GM23338 (cell line): ENCODE measurements at regions not wholly inside any gene's neighbourhood (a gene's known extent, or its start where the extent isn't known, plus 50 kb on each side); places are given as distances from the start of the nearest gene placed in this dataset.

Source experiments
- ATAC-seq: fragments of 200-7000 bp; cut with Tn5 transposase; 3 replicates; pipeline ENCODE4 v1.9.1; 2020
- DNase-seq: peaks from one replicate; pipeline ENCODE4 v3.0.0-alpha.2; 2015; ENCODE audit warnings: low spot score
- H2AFZ ChIP-seq: fragments of 200-600 bp; sonication (generic); 2 replicates; pipeline ENCODE4 v1.8.0; 2016; ENCODE audit warnings: antibody characterized with exemption, mild to moderate bottlenecking, moderate library complexity
- H3F3A ChIP-seq: fragments of 200-600 bp; sonication (generic); replicated peaks from 2 replicates; pipeline ENCODE4 v1.8.0; 2017; ENCODE audit warnings: antibody characterized with exemption, mixed run types, low read depth
- H3K27ac ChIP-seq: fragments of 200-600 bp; sonication (generic); 2 replicates; pipeline ENCODE4 v1.6.1; 2016; ENCODE audit warnings: low read depth
- H3K27me3 ChIP-seq: fragments of 200-600 bp; sonication (generic); 2 replicates; pipeline ENCODE4 v1.8.0; 2016; ENCODE audit warnings: mild to moderate bottlenecking, mixed run types, moderate library complexity; ENCODE audit not compliant: insufficient read depth
- H3K36me3 ChIP-seq: fragments of 200-600 bp; sonication (generic); 2 replicates; pipeline ENCODE4 v1.8.0; 2016; ENCODE audit warnings: mild to moderate bottlenecking; ENCODE audit not compliant: insufficient read depth
- H3K4me1 ChIP-seq: fragments of 200-600 bp; sonication (generic); 2 replicates; pipeline ENCODE4 v1.8.0; 2016; ENCODE audit warnings: mild to moderate bottlenecking, moderate library complexity; ENCODE audit not compliant: insufficient read depth
- H3K4me2 ChIP-seq: fragments of 200-600 bp; sonication (generic); 2 replicates; pipeline ENCODE4 v1.7.1; 2017; ENCODE audit warnings: mixed run types
- H3K4me3 ChIP-seq: fragments of 200-600 bp; sonication (generic); 2 replicates; pipeline ENCODE4 v1.6.1; 2016; ENCODE audit warnings: mixed run types
- H3K79me2 ChIP-seq: fragments of 200-600 bp; sonication (generic); replicated peaks from 2 replicates; pipeline ENCODE4 v1.8.0; 2017; ENCODE audit warnings: mild to moderate bottlenecking; ENCODE audit not compliant: insufficient read depth
- H3K9me2 ChIP-seq: fragments of 200-600 bp; sonication (generic); 2 replicates; pipeline ENCODE4 v1.8.0; 2017; ENCODE audit not compliant: insufficient read depth
- H4K20me1 ChIP-seq: fragments of 200-600 bp; sonication (generic); replicated peaks from 2 replicates; pipeline ENCODE4 v1.8.0; 2017; ENCODE audit warnings: mild to moderate bottlenecking; ENCODE audit not compliant: insufficient read depth
- H3K27ac Mint-ChIP-seq: 2 replicates; pipeline ENCODE4 v1.8.0; 2020; ENCODE audit warnings: inconsistent platforms, mild to moderate bottlenecking, moderate library complexity, mixed read lengths
- H3K27me3 Mint-ChIP-seq: 3 replicates; pipeline ENCODE4 v1.8.0; 2022; ENCODE audit warnings: low read depth, mild to moderate bottlenecking, moderate library complexity, mixed read lengths, inconsistent platforms; ENCODE audit not compliant: insufficient read depth, poor library complexity
- H3K36me3 Mint-ChIP-seq: 3 replicates; pipeline ENCODE4 v1.8.0; 2021; ENCODE audit warnings: low read depth, mild to moderate bottlenecking, inconsistent platforms, moderate library complexity, mixed read lengths
- H3K4me1 Mint-ChIP-seq: 3 replicates; pipeline ENCODE4 v1.8.0; 2020; ENCODE audit warnings: mild to moderate bottlenecking, inconsistent platforms, mixed read lengths
- H3K4me3 Mint-ChIP-seq: 3 replicates; pipeline ENCODE4 v1.8.0; 2021; ENCODE audit warnings: moderate library complexity, mild to moderate bottlenecking, inconsistent platforms, mixed read lengths
- H3K9me3 Mint-ChIP-seq: 3 replicates; pipeline ENCODE4 v1.8.0; 2020; ENCODE audit warnings: moderate library complexity, mild to moderate bottlenecking, inconsistent platforms, mixed read lengths
- CREB1 ChIP-seq: fragments of 250-450 bp; sonication (Bioruptor Pico); IDR thresholded peaks from 2 replicates; pipeline ENCODE4 v1.5.0; 2020; ENCODE audit warnings: low read depth, mild to moderate bottlenecking, moderate library complexity
- EZH2 ChIP-seq: fragments of 200-600 bp; sonication (generic); IDR thresholded peaks from one replicate; pipeline ENCODE4 v1.8.0; 2017; ENCODE audit warnings: antibody characterized with exemption, mild to moderate bottlenecking, low read depth; ENCODE audit not compliant: unreplicated experiment
- JUNB ChIP-seq: IDR thresholded peaks from one replicate; pipeline ENCODE4 v1.6.1; 2016; ENCODE audit warnings: antibody characterized with exemption; ENCODE audit not compliant: unreplicated experiment
- NANOG ChIP-seq: IDR thresholded peaks from 2 replicates; pipeline ENCODE4 v1.6.1; 2016; ENCODE audit warnings: antibody characterized with exemption, borderline replicate concordance
- REST ChIP-seq: IDR thresholded peaks from one replicate; pipeline ENCODE4 v1.6.1; 2018; ENCODE audit warnings: antibody characterized with exemption; ENCODE audit not compliant: unreplicated experiment
- ZNF462 ChIP-seq: fragments of 250-450 bp; sonication (Bioruptor Pico); IDR thresholded peaks from 2 replicates; pipeline ENCODE4 v1.5.0; 2020; ENCODE audit warnings: mild to moderate bottlenecking, moderate library complexity

- no peak for ATAC-seq
- Histone ChIP-seq H3K4me3 (no peak overlapping the region), H3F3A (no peaks in the 10 kb centered on the region), H4K20me1 (no peaks in the 10 kb centered on the region), H2AFZ (no peak overlapping the region), H3K4me2 (no peak overlapping the region), H3K79me2 (no peaks in the 10 kb centered on the region), H3K27ac (no peak overlapping the region), H3K9me2 (no peaks in the 10 kb centered on the region), H3K36me3 (peaks cover 21% of the 10 kb centered on the region), H3K27me3 (no peaks in the 10 kb centered on the region), H3K4me1 (no peaks in the 10 kb centered on the region)
- no peak overlapping the region for H3K4me3 Mint-ChIP-seq
- peaks cover 77% of the 10 kb centered on the region for H3K9me3 Mint-ChIP-seq
- peaks cover 55% of the 10 kb centered on the region for H3K36me3 Mint-ChIP-seq
- H3K27me3 Mint-ChIP-seq, result peaks cover 2% of the 10 kb centered on the region
- no peak overlapping the region for H3K27ac Mint-ChIP-seq
- TF ChIP-seq EZH2, result no peak
- TF ChIP-seq REST, result no peak
- TF ChIP-seq JUNB, result no peak
- no peak for TF ChIP-seq NANOG
- TF ChIP-seq CREB1 (CRISPR knock-in tag), result no peak
- TF ChIP-seq ZNF462 (CRISPR knock-in tag), result no peak
- H3K4me1 Mint-ChIP-seq, result no peaks in the 10 kb centered on the region
- peak; percentile 39 for DNase-seq
Observed at GRCh38 chr2:41500895-41501294, 546.9 kb upstream of the PKDCC start.
